ENCODE measurements at regions not wholly inside any gene's neighbourhood (a gene's known extent, or its start where the extent isn't known, plus 50 kb on each side); places are given as distances from the start of the nearest gene placed in this dataset.
"Not testable (repeated sequence)": the region's sequence is repeated elsewhere in the genome, so short reads cannot be mapped to it uniquely, and the experiment has no call there.

DNA sequence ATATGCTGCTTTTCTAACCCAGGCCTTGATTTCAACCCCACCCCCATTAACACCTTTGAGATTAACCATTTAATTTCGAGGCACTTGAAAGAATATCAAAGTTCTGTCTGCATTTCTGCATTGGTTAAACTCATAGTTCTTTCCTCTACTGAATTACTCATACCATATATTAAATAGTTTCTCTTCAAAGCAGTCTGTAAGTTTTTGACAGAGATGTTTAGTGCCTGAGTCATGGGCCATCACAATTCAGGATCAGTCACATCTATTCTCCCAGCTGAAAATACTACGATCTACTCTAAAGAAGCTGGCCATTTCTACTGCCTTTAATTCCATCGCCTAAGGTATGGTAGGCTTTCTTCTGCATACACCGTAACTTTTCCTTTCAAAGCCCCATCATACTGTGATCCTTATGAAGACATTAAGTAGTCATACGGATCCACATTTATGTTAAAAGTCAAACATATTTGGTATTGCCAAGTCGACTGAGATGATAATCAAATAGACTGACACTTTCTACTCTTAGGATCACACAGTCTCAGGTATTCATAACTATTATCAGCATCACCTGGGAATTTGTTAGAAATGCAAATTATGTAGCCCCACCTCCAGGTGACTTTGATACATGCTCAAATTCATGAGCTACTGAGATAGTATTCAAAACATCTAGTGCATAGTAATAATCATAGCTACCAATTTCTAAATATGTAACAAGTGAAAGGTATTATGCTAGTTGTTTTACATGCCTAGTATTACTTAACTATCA lies 489.4 kb upstream of the IL12A start:
- Mint-ChIP-seq H3K9me3 (no peaks in the 10 kb centered on the region), H3K4me3 (no peak overlapping the region), H3K36me3 (ENCODE audit: low read depth) (no peaks in the 10 kb centered on the region), H3K27me3 (ENCODE audit: insufficient read depth) (no peaks in the 10 kb centered on the region), H3K27ac (no peak overlapping the region), H3K4me1 (no peaks in the 10 kb centered on the region)
- Histone ChIP-seq H3K9ac (ENCODE audit: extremely low read depth, low read length, poor library complexity, severe bottlenecking) (no peak overlapping the region), H3K9me3 (ENCODE audit: control insufficient read depth, low read length) (no peaks in the 10 kb centered on the region), H3K27ac (ENCODE audit: low read depth, low read length) (no peak overlapping the region), H3K4me1 (ENCODE audit: control insufficient read depth, insufficient read depth, low read length) (no peaks in the 10 kb centered on the region), H3K36me3 (ENCODE audit: control insufficient read depth, insufficient read depth, low read length) (no peaks in the 10 kb centered on the region), H3K27me3 (ENCODE audit: control insufficient read depth, insufficient read depth, low read length, poor library complexity, severe bottlenecking) (no peaks in the 10 kb centered on the region), H3K4me3 (ENCODE audit: low read length) (no peak overlapping the region)
- 73 to 79% methylated on average over 6 of the region's 6 CpGs for WGBS, 2 experiments (ENCODE audit: insufficient coverage in 1 of 2, insufficient read length in 1 of 2)
- no peak for DNase-seq
- TF ChIP-seq, protein P1, sequence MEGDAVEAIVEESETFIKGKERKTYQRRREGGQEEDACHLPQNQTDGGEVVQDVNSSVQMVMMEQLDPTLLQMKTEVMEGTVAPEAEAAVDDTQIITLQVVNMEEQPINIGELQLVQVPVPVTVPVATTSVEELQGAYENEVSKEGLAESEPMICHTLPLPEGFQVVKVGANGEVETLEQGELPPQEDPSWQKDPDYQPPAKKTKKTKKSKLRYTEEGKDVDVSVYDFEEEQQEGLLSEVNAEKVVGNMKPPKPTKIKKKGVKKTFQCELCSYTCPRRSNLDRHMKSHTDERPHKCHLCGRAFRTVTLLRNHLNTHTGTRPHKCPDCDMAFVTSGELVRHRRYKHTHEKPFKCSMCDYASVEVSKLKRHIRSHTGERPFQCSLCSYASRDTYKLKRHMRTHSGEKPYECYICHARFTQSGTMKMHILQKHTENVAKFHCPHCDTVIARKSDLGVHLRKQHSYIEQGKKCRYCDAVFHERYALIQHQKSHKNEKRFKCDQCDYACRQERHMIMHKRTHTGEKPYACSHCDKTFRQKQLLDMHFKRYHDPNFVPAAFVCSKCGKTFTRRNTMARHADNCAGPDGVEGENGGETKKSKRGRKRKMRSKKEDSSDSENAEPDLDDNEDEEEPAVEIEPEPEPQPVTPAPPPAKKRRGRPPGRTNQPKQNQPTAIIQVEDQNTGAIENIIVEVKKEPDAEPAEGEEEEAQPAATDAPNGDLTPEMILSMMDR (conservative IDR thresholded peaks at IDR 0.05) = no peak

GRCh38 chr3:159501029-159501428 lies 487.6 kb upstream of the IL12A start:
- H3K27me3 Mint-ChIP-seq (ENCODE audit: insufficient read depth) = no peaks in the 10 kb centered on the region
- 73% methylated on average over 1 of the region's 1 CpG; no CpG with 5 or more reads in 1 of the 2 experiments for WGBS, 2 experiments (ENCODE audit: insufficient coverage in 1 of 2, insufficient read length in 1 of 2)

GRCh38 chr3:159502986-159503385 lies 485.6 kb upstream of the IL12A start:
- Mint-ChIP-seq H3K9me3 (no peaks in the 10 kb centered on the region), H3K36me3 (ENCODE audit: low read depth) (no peaks in the 10 kb centered on the region), H3K27ac (no peak overlapping the region), H3K4me3 (no peak overlapping the region), H3K4me1 (no peaks in the 10 kb centered on the region), H3K27me3 (ENCODE audit: insufficient read depth) (no peaks in the 10 kb centered on the region)
- Histone ChIP-seq H3K36me3 (ENCODE audit: control insufficient read depth, insufficient read depth, low read length) (no peaks in the 10 kb centered on the region), H3K4me1 (ENCODE audit: control insufficient read depth, insufficient read depth, low read length) (no peaks in the 10 kb centered on the region), H3K9ac (ENCODE audit: extremely low read depth, low read length, poor library complexity, severe bottlenecking) (no peak overlapping the region), H3K4me3 (ENCODE audit: low read length) (no peak overlapping the region), H3K27ac (ENCODE audit: low read depth, low read length) (no peak overlapping the region), H3K9me3 (ENCODE audit: control insufficient read depth, low read length) (no peaks in the 10 kb centered on the region), H3K27me3 (ENCODE audit: control insufficient read depth, insufficient read depth, low read length, poor library complexity, severe bottlenecking) (no peaks in the 10 kb centered on the region)
- no peak for DNase-seq
- WGBS, 2 experiments (ENCODE audit: insufficient coverage in 1 of 2, insufficient read length in 1 of 2) = 90 to 93% methylated on average over 2 of the region's 2 CpGs
- TF ChIP-seq, protein P1 (conservative IDR thresholded peaks at IDR 0.05) = peak; percentile 49

More at GRCh38 chr3:159501029-159501428, 487.6 kb upstream of the IL12A start:
- Histone ChIP-seq H3K4me1 (ENCODE audit: control insufficient read depth, insufficient read depth, low read length) (no peaks in the 10 kb centered on the region), H3K4me3 (ENCODE audit: low read length) (no peak overlapping the region), H3K9ac (ENCODE audit: extremely low read depth, low read length, poor library complexity, severe bottlenecking) (no peak overlapping the region), H3K27ac (ENCODE audit: low read depth, low read length) (no peak overlapping the region), H3K9me3 (ENCODE audit: control insufficient read depth, low read length) (no peaks in the 10 kb centered on the region), H3K27me3 (ENCODE audit: control insufficient read depth, insufficient read depth, low read length, poor library complexity, severe bottlenecking) (no peaks in the 10 kb centered on the region), H3K36me3 (ENCODE audit: control insufficient read depth, insufficient read depth, low read length) (no peaks in the 10 kb centered on the region)
- H3K9me3 Mint-ChIP-seq = no peaks in the 10 kb centered on the region
- no peaks in the 10 kb centered on the region for H3K36me3 Mint-ChIP-seq (ENCODE audit: low read depth)
- TF ChIP-seq, protein P1 (conservative IDR thresholded peaks at IDR 0.05) = no peak
- DNase-seq = no peak
- H3K4me3 Mint-ChIP-seq = no peak overlapping the region
- H3K4me1 Mint-ChIP-seq = no peaks in the 10 kb centered on the region
- H3K27ac Mint-ChIP-seq = no peak overlapping the region

DNA sequence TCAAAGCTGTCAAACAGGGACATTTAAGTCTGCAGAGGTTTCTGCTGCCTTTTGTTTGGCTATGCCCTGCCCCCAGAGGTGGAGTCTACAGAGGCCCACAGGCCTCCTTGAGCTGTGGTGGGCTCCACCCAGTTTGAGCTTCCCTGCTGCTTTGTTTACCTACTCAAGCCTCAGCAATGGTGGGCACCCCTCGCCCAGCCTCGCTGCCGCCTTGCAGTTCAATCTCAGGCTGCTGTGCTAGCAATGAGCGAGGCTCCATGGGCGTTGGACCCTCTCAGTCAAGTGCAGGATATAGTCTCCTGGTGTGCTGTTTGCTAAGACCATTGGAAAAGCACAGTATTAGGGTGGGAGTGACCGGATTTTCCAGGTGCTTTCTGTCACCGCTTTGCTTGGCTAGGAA lies 477.6 kb upstream of the IL12A start:
- H3K4me1 Mint-ChIP-seq; H3K9me3 Mint-ChIP-seq; H3K4me3 Mint-ChIP-seq; H3K27ac ChIP-seq (ENCODE audit: low read depth, low read length); H3K36me3 Mint-ChIP-seq (ENCODE audit: low read depth); H3K27me3 Mint-ChIP-seq (ENCODE audit: insufficient read depth); H3K9me3 ChIP-seq (ENCODE audit: control insufficient read depth, low read length); DNase-seq; H3K36me3 ChIP-seq (ENCODE audit: control insufficient read depth, insufficient read depth, low read length); H3K4me1 ChIP-seq (ENCODE audit: control insufficient read depth, insufficient read depth, low read length); H3K4me3 ChIP-seq (ENCODE audit: low read length); H3K27ac Mint-ChIP-seq; H3K9ac ChIP-seq (ENCODE audit: extremely low read depth, low read length, poor library complexity, severe bottlenecking); H3K27me3 ChIP-seq (ENCODE audit: control insufficient read depth, insufficient read depth, low read length, poor library complexity, severe bottlenecking): not testable (repeated sequence)
- WGBS, 2 experiments (ENCODE audit: insufficient coverage in 1 of 2, insufficient read length in 1 of 2) = 92 to 99% methylated on average over 7 of the region's 7 CpGs

Data from endodermal cell (in vitro differentiated cells).